IPS-18a (cell line): ENCODE measurements at regions not wholly inside any gene's neighbourhood (a gene's known extent, or its start where the extent isn't known, plus 50 kb on each side); places are given as distances from the start of the nearest gene placed in this dataset.

ENCODE experiments used
- H3K27ac ChIP-seq: one replicate; pipeline ENCODE4 v1.5.1; 2013; ENCODE audit warnings: low read length
- H3K27me3 ChIP-seq: one replicate; pipeline ENCODE4 v1.6.1; 2013; ENCODE audit warnings: mild to moderate bottlenecking, low read length; ENCODE audit not compliant: control insufficient read depth, insufficient read depth
- H3K36me3 ChIP-seq: one replicate; pipeline ENCODE4 v1.6.1; 2013; ENCODE audit warnings: low read depth, low read length; ENCODE audit not compliant: control insufficient read depth
- H3K4me1 ChIP-seq: one replicate; pipeline ENCODE4 v1.6.1; 2013; ENCODE audit warnings: low read depth, low read length; ENCODE audit not compliant: control insufficient read depth
- H3K4me3 ChIP-seq: one replicate; pipeline ENCODE4 v1.5.1; 2013; ENCODE audit warnings: low read length
- H3K9ac ChIP-seq: one replicate; pipeline ENCODE4 v1.6.1; 2013; ENCODE audit warnings: mild to moderate bottlenecking, low read length, moderate library complexity
- H3K9me3 ChIP-seq: one replicate; pipeline ENCODE4 v1.6.1; 2013; ENCODE audit warnings: low read depth, low read length; ENCODE audit not compliant: control insufficient read depth

DNA sequence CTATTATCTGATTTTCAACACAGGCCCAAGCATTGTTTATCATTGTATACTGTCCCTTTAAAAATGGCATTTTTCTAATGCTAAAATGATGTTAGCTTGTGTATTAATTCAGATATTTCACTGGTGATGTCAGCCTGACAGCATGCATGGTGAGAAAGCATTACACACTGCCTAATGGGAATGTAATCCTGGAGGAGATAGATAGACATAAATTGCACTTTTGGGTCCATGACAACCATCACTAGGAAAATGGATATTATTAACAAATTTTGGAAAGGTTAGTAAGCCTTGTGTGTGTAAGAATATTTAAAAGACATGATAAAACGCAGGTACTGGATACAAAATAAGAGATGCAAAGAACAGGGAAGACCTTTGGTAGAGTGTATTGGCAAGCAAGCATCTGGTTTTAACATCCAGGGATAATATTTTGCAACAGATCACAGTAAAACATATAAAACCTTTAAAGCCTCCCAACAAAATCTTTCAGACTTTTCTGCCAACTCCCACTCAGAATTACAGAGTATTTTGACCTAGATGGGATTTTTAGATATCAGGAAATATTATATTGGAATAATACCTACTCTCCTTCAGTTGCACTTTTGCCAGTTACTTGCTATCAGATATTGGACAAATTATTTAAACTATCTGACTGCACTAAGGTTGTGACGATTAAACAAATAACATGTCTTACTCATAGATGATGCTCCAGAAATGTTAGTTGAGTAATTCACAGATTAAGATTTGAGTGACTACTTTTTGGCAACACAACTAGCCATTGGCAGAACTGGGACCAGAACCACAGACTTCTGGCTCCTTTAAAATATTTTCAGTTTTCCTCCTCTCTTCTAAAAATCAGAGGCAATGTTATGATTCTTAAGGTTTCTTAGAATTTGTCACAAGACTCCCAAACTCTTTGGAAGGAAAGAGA, 291.6 kb upstream of the SEMA3C start:
- Histone ChIP-seq H3K27me3 (no peaks in the 10 kb centered on the region), H3K27ac (no peak overlapping the region), H3K36me3 (no peaks in the 10 kb centered on the region), H3K4me3 (no peak overlapping the region), H3K4me1 (no peaks in the 10 kb centered on the region), H3K9ac (no peak overlapping the region), H3K9me3 (no peaks in the 10 kb centered on the region)

DNA sequence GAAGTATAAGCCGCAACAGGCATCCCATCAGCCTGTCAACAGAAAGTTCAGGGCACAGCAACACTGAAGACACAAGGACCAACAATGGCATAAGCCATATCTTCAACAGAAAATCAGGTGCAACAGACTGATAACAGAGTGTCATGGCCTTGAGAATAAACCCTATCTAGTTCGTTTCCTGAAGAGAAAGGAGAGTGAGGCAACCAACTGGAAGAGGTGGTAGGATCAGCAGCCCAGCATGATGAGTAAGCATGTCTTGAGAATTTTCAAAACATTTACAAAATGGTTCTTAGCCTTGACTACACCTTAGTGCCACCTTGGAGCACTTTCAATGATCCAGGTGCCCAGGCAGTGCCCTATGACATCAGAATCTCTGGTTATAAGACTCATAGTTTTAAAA, 290.2 kb upstream of the SEMA3C start:
- no peaks in the 10 kb centered on the region for H3K27me3 ChIP-seq
- no peak overlapping the region for H3K9ac ChIP-seq
- no peak overlapping the region for H3K4me3 ChIP-seq
- no peaks in the 10 kb centered on the region for H3K36me3 ChIP-seq
- no peak overlapping the region for H3K27ac ChIP-seq
- no peaks in the 10 kb centered on the region for H3K9me3 ChIP-seq
- H3K4me1 ChIP-seq, result no peaks in the 10 kb centered on the region

DNA sequence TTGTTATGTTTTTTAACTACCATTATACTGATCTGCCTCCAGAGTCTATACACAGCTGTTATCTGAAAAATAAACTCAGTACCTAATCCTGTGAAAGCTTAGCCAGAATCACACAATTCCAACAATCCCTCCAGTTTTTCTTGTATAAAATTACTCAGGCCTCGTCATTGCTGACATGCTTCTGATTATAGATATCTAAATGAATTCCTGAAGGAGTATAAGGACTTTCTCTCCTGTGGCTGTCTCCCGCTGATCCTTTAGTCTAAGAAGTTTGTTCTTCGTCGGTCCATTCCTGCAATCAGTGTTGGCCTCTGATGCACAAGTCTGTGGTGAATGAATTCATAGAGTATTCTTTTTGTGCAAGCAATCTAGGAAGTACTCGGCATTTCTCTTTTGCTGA, 288.9 kb upstream of the SEMA3C start:
- Histone ChIP-seq H3K4me1 (no peaks in the 10 kb centered on the region), H3K9ac (no peak overlapping the region), H3K4me3 (no peak overlapping the region), H3K27ac (no peak overlapping the region), H3K27me3 (no peaks in the 10 kb centered on the region), H3K36me3 (no peaks in the 10 kb centered on the region), H3K9me3 (no peaks in the 10 kb centered on the region)

DNA sequence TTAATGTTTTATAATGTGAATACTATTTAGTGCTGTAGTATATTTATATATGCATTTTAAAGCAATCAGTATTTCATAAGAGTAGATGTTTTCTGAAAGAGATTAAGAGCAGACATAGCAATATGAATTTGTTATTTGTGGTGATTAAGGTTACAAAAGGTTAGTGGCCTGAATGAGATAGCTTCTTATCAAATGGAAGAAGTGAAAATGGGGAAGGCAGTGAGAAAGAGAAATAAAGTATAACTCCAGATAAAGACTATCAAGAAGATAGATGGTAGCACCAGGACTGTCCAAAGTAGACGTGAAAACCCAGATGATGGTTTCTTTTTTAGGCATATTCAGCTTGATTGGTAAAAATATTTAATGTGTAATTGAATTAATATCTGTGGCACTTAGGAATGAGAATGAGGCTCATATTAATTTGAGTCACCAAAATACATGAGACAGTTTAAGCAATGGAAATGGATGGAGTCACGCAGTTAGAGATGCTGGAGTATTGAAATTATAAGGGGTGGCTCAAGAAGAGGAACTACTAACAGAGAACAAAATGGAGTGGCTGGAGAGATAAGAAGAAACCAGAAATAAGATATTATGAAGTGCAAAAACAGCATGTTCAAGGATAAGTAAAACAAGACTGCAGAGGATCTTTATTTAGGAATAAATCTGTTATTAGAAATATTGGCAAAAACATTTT, 288.0 kb upstream of the SEMA3C start:
- Histone ChIP-seq H3K27me3 (no peaks in the 10 kb centered on the region), H3K9me3 (no peaks in the 10 kb centered on the region)

DNA sequence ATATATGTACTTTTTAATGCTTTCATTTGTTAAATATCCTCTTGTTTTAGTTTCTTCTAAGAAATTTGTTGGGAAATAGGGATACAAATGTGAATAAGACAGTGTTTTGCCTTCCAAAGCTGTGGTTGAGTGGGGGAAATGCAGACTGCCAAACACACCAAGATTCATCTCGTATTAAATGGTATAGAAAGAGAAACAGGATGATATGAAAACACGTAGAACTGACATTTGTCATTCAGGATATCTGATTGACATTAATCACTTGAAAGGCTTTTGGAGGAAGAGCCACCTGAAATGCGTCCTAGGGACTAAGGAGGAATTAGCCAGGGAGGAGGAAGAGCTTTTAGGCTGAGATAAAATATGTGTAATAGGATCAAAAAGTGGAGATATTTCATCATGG, 287.4 kb upstream of the SEMA3C start:
- no peak overlapping the region for H3K27ac ChIP-seq

More for the DNA sequence above, 288.0 kb upstream of the SEMA3C start:
- Histone ChIP-seq H3K36me3 (no peaks in the 10 kb centered on the region), H3K4me1 (no peaks in the 10 kb centered on the region), H3K9ac (no peak overlapping the region), H3K4me3 (no peak overlapping the region), H3K27ac (no peak overlapping the region)

DNA sequence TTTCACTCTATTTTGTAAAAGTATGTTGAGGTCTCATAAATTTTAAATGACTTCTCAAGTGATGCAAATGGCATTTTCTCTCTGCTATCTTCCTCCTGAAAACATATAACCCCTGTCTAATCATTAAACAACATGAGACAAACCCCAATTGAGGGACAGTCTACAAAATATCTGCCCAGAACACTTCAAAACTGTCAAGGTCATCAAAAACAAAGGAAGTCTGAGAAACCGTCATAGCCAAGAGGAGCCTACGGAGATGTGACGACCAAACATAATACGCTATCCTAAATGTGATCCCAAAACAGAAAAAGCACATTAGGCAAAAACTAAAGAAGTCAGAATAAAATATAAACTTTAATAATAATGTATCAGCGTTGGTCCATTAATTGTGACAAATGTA, 282.3 kb upstream of the SEMA3C start:
- Histone ChIP-seq H3K9ac (no peak overlapping the region), H3K4me3 (no peak overlapping the region), H3K4me1 (no peaks in the 10 kb centered on the region)

More for the DNA sequence above, 287.4 kb upstream of the SEMA3C start:
- no peaks in the 10 kb centered on the region for H3K9me3 ChIP-seq
- H3K27me3 ChIP-seq, result no peaks in the 10 kb centered on the region
- no peaks in the 10 kb centered on the region for H3K36me3 ChIP-seq
- H3K4me3 ChIP-seq, result no peak overlapping the region
- H3K4me1 ChIP-seq, result no peaks in the 10 kb centered on the region
- no peak overlapping the region for H3K9ac ChIP-seq

DNA sequence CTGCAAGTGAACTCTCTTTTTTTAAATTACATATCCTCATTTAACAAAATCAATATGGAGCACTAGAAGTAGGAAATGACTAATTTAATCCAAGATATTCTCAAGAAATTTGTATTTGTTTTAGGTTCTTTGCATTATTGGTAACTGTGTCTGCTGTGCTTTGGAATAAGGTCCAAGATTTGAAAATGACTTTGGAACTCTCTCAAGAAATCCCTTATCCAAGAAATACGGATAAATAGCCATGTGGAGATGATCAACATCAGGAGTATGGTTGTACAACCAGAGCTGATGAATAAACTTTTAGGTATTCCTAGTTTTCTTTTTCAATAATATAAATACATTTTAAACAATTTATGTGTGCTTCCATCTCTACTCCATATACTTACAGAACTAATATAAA, 279.9 kb upstream of the SEMA3C start:
- H3K4me1 ChIP-seq, result no peaks in the 10 kb centered on the region
- H3K9ac ChIP-seq, result no peak overlapping the region
- no peaks in the 10 kb centered on the region for H3K36me3 ChIP-seq
- no peak overlapping the region for H3K27ac ChIP-seq
- no peak overlapping the region for H3K4me3 ChIP-seq
- no peaks in the 10 kb centered on the region for H3K27me3 ChIP-seq
- no peaks in the 10 kb centered on the region for H3K9me3 ChIP-seq

More for the DNA sequence above, 282.3 kb upstream of the SEMA3C start:
- Histone ChIP-seq H3K9me3 (no peaks in the 10 kb centered on the region), H3K27me3 (no peaks in the 10 kb centered on the region), H3K27ac (no peak overlapping the region), H3K36me3 (no peaks in the 10 kb centered on the region)

DNA sequence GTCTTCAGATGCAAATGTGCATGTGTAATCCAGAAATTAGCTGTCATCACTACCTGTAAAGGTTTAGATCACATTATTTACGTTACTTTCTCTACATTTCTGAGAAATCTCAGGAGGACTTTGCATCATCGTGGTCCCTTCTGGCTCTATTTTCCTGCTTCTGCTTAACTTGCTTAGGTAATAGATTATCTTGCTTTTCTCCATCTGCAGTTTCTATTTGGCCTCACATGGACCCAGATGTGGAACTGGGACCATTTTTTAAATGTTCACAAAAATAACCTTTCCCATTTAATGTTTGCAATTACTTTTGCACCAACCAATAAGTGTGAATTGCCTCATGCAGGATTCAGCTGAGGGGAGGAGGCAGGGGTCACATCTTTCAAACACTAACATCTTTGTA, 278.4 kb upstream of the SEMA3C start:
- Histone ChIP-seq H3K4me3 (no peak overlapping the region), H3K4me1 (no peaks in the 10 kb centered on the region), H3K36me3 (no peaks in the 10 kb centered on the region), H3K27ac (no peak overlapping the region), H3K9ac (no peak overlapping the region), H3K27me3 (no peaks in the 10 kb centered on the region), H3K9me3 (no peaks in the 10 kb centered on the region)

DNA sequence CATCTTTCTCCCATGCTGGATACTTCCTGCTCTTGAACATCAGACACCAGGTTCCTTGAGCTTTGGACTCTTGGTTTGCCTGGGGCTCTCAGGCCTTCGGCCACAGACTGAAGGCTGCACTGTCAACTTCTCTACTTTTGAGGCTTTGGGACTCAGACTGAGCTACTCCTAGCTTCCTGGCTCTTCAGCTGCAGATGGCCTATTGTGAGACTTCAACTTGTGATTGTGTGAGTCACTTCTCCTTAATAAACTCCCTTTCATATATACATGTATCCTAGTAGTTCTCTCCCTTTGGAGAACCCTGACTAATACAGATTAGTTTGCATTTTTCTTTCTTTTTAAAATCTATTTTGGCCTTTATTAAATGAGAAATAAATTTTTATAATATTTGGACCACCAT, 276.2 kb upstream of the SEMA3C start:
- H3K36me3 ChIP-seq, result no peaks in the 10 kb centered on the region

DNA sequence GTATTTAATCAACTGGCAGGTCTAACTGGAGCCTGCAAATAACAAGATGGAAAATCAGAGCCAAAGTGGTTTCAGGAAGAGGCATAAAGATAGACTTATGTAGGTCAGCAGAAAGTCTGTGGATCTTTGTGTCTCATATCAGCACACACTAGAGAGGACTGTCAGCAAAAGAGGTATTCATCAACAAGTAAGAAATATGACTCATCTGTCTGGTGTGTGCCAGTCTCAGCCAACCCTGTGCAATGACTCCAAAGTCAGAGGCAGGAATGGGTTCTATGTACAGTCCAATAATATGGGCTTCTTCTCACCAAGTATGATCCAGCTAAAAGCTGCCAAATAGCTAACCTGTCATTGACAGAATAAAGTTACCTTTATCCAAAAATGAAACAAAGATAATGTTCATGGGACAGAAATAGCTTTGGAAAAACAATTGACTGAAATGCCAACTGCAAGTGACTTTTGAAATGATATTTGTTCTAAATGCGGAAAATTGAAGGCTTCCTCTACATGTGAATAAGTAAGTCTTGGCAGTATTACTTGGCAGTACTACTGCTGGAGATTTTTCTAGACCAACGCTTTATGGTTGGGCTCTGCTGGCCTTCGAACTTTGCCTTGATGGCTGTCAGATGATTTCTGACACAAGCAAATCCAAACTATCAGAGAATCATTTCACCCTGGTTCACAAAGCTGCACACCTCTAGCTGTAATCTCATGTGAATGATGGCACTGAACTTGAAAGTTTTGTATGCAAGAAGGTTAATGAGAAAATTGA, 272.3 kb upstream of the SEMA3C start:
- no peak overlapping the region for H3K4me3 ChIP-seq
- no peak overlapping the region for H3K27ac ChIP-seq
- no peaks in the 10 kb centered on the region for H3K4me1 ChIP-seq

More for the DNA sequence above, 276.2 kb upstream of the SEMA3C start:
- no peaks in the 10 kb centered on the region for H3K9me3 ChIP-seq
- no peaks in the 10 kb centered on the region for H3K4me1 ChIP-seq
- no peak overlapping the region for H3K27ac ChIP-seq
- no peak overlapping the region for H3K9ac ChIP-seq
- no peak overlapping the region for H3K4me3 ChIP-seq
- no peaks in the 10 kb centered on the region for H3K27me3 ChIP-seq

DNA sequence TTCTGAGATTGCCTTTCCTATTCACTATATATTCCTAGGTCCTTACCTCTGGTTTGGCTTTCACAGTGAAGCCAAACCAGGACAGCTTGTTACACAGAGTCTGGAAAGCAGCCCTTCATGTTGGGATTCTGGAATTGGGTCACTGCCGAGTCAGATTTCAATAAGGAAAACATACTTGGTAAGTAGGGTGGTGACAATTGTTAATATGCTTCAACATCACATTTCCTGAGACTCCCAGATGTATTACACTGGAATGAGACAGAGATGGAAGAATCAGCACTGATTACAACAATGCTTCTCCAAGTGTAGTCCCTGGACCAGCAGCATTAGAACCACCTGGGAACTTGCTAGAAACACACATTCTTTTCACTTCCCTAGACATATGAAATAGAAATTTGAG, 268.9 kb upstream of the SEMA3C start:
- H3K27ac ChIP-seq, result no peak overlapping the region
- H3K4me1 ChIP-seq, result no peaks in the 10 kb centered on the region
- no peak overlapping the region for H3K4me3 ChIP-seq
- H3K27me3 ChIP-seq, result no peaks in the 10 kb centered on the region
- no peaks in the 10 kb centered on the region for H3K9me3 ChIP-seq
- H3K36me3 ChIP-seq, result no peaks in the 10 kb centered on the region
- H3K9ac ChIP-seq, result no peak overlapping the region

More for the DNA sequence above, 272.3 kb upstream of the SEMA3C start:
- H3K9me3 ChIP-seq, result no peaks in the 10 kb centered on the region
- H3K9ac ChIP-seq, result no peak overlapping the region
- no peaks in the 10 kb centered on the region for H3K27me3 ChIP-seq
- H3K36me3 ChIP-seq, result no peaks in the 10 kb centered on the region
